GM23338 (cell line): ENCODE measurements at regions not wholly inside any gene's neighbourhood (a gene's known extent, or its start where the extent isn't known, plus 50 kb on each side); places are given as distances from the start of the nearest gene placed in this dataset.

Experiments used
- ATAC-seq: fragments of 200-7000 bp; cut with Tn5 transposase; 3 replicates; pipeline ENCODE4 v1.9.1; 2020
- DNase-seq: peaks from one replicate; pipeline ENCODE4 v3.0.0-alpha.2; 2015; ENCODE audit warnings: low spot score
- H2AFZ ChIP-seq: fragments of 200-600 bp; sonication (generic); 2 replicates; pipeline ENCODE4 v1.8.0; 2016; ENCODE audit warnings: antibody characterized with exemption, mild to moderate bottlenecking, moderate library complexity
- H3F3A ChIP-seq: fragments of 200-600 bp; sonication (generic); replicated peaks from 2 replicates; pipeline ENCODE4 v1.8.0; 2017; ENCODE audit warnings: antibody characterized with exemption, mixed run types, low read depth
- H3K27ac ChIP-seq: fragments of 200-600 bp; sonication (generic); 2 replicates; pipeline ENCODE4 v1.6.1; 2016; ENCODE audit warnings: low read depth
- H3K27me3 ChIP-seq: fragments of 200-600 bp; sonication (generic); 2 replicates; pipeline ENCODE4 v1.8.0; 2016; ENCODE audit warnings: mild to moderate bottlenecking, mixed run types, moderate library complexity; ENCODE audit not compliant: insufficient read depth
- H3K36me3 ChIP-seq: fragments of 200-600 bp; sonication (generic); 2 replicates; pipeline ENCODE4 v1.8.0; 2016; ENCODE audit warnings: mild to moderate bottlenecking; ENCODE audit not compliant: insufficient read depth
- H3K4me1 ChIP-seq: fragments of 200-600 bp; sonication (generic); 2 replicates; pipeline ENCODE4 v1.8.0; 2016; ENCODE audit warnings: mild to moderate bottlenecking, moderate library complexity; ENCODE audit not compliant: insufficient read depth
- H3K4me2 ChIP-seq: fragments of 200-600 bp; sonication (generic); 2 replicates; pipeline ENCODE4 v1.7.1; 2017; ENCODE audit warnings: mixed run types
- H3K4me3 ChIP-seq: fragments of 200-600 bp; sonication (generic); 2 replicates; pipeline ENCODE4 v1.6.1; 2016; ENCODE audit warnings: mixed run types
- H3K79me2 ChIP-seq: fragments of 200-600 bp; sonication (generic); replicated peaks from 2 replicates; pipeline ENCODE4 v1.8.0; 2017; ENCODE audit warnings: mild to moderate bottlenecking; ENCODE audit not compliant: insufficient read depth
- H3K9me2 ChIP-seq: fragments of 200-600 bp; sonication (generic); 2 replicates; pipeline ENCODE4 v1.8.0; 2017; ENCODE audit not compliant: insufficient read depth
- H4K20me1 ChIP-seq: fragments of 200-600 bp; sonication (generic); replicated peaks from 2 replicates; pipeline ENCODE4 v1.8.0; 2017; ENCODE audit warnings: mild to moderate bottlenecking; ENCODE audit not compliant: insufficient read depth
- H3K27ac Mint-ChIP-seq: 2 replicates; pipeline ENCODE4 v1.8.0; 2020; ENCODE audit warnings: inconsistent platforms, mild to moderate bottlenecking, moderate library complexity, mixed read lengths
- H3K27me3 Mint-ChIP-seq: 3 replicates; pipeline ENCODE4 v1.8.0; 2022; ENCODE audit warnings: low read depth, mild to moderate bottlenecking, moderate library complexity, mixed read lengths, inconsistent platforms; ENCODE audit not compliant: insufficient read depth, poor library complexity
- H3K36me3 Mint-ChIP-seq: 3 replicates; pipeline ENCODE4 v1.8.0; 2021; ENCODE audit warnings: low read depth, mild to moderate bottlenecking, inconsistent platforms, moderate library complexity, mixed read lengths
- H3K4me1 Mint-ChIP-seq: 3 replicates; pipeline ENCODE4 v1.8.0; 2020; ENCODE audit warnings: mild to moderate bottlenecking, inconsistent platforms, mixed read lengths
- H3K4me3 Mint-ChIP-seq: 3 replicates; pipeline ENCODE4 v1.8.0; 2021; ENCODE audit warnings: moderate library complexity, mild to moderate bottlenecking, inconsistent platforms, mixed read lengths
- H3K9me3 Mint-ChIP-seq: 3 replicates; pipeline ENCODE4 v1.8.0; 2020; ENCODE audit warnings: moderate library complexity, mild to moderate bottlenecking, inconsistent platforms, mixed read lengths
- CREB1 ChIP-seq: fragments of 250-450 bp; sonication (Bioruptor Pico); IDR thresholded peaks from 2 replicates; pipeline ENCODE4 v1.5.0; 2020; ENCODE audit warnings: low read depth, mild to moderate bottlenecking, moderate library complexity
- CTCF ChIP-seq, 2 experiments: fragments of 200-600 bp in 1 of 2; sonication (generic) in 1 of 2; conservative IDR thresholded peaks; 2 replicates each; pipeline versions ENCODE4 v1.5.1 to v1.6.1; 2016 to 2017; ENCODE audit warnings: antibody characterized with exemption in 2 of 2, low read depth in 2 of 2, mild to moderate bottlenecking in 2 of 2, moderate library complexity in 1 of 2
- ETS1 ChIP-seq: IDR thresholded peaks from 2 replicates; pipeline ENCODE4 v1.6.1; 2016; ENCODE audit warnings: antibody characterized with exemption
- EZH2 ChIP-seq: fragments of 200-600 bp; sonication (generic); IDR thresholded peaks from one replicate; pipeline ENCODE4 v1.8.0; 2017; ENCODE audit warnings: antibody characterized with exemption, mild to moderate bottlenecking, low read depth; ENCODE audit not compliant: unreplicated experiment
- EZH2phosphoT487 ChIP-seq: fragments of 200-600 bp; sonication (generic); IDR thresholded peaks from one replicate; pipeline ENCODE4 v1.8.1; 2018; ENCODE audit warnings: antibody characterized with exemption; ENCODE audit not compliant: unreplicated experiment
- JUNB ChIP-seq: IDR thresholded peaks from one replicate; pipeline ENCODE4 v1.6.1; 2016; ENCODE audit warnings: antibody characterized with exemption; ENCODE audit not compliant: unreplicated experiment
- NANOG ChIP-seq: IDR thresholded peaks from 2 replicates; pipeline ENCODE4 v1.6.1; 2016; ENCODE audit warnings: antibody characterized with exemption, borderline replicate concordance
- POLR2AphosphoS5 ChIP-seq: IDR thresholded peaks from 2 replicates; pipeline ENCODE4 v1.6.1; 2016; ENCODE audit warnings: antibody characterized with exemption, low read depth
- REST ChIP-seq: IDR thresholded peaks from one replicate; pipeline ENCODE4 v1.6.1; 2018; ENCODE audit warnings: antibody characterized with exemption; ENCODE audit not compliant: unreplicated experiment
- STAT1 ChIP-seq: IDR thresholded peaks from one replicate; pipeline ENCODE4 v1.6.1; 2016; ENCODE audit warnings: antibody characterized with exemption; ENCODE audit not compliant: unreplicated experiment
- ZNF114 ChIP-seq: fragments of 250-450 bp; sonication (Bioruptor Pico); IDR thresholded peaks from 2 replicates; pipeline ENCODE4 v1.5.0; 2020; ENCODE audit warnings: mild to moderate bottlenecking, moderate library complexity
- ZNF331 ChIP-seq: fragments of 250-450 bp; sonication (Bioruptor Pico); IDR thresholded peaks from 2 replicates; pipeline ENCODE4 v1.5.0; 2020; ENCODE audit warnings: low read depth, mild to moderate bottlenecking, moderate library complexity
- TF ChIP-seq, protein P1 (sequence below): fragments of 250-450 bp; sonication (Bioruptor Pico); IDR thresholded peaks from 2 replicates; pipeline ENCODE4 v1.5.0; 2020; ENCODE audit warnings: mild to moderate bottlenecking, moderate library complexity

DNA sequence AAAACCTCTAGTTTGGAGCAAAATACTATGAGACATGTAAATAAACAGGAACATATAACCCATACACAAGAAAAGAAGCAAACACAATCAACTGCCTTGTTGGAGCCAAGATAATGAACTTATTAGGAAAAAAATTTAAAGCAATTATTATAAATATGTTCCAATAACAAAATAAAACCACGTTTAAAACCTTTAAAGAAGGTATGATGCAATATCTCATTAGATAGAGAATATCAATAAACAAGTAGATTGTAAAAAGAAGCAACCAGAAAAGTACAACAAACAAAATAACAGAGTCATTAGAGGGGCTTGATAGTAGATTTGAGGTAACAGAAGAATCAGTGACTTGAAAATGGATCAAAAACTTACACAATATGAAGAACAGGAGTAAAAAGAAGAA is 327.0 kb upstream of the PCDH9 start:
- Mint-ChIP-seq H3K27ac (no peak overlapping the region), H3K36me3 (peaks cover 12% of the 10 kb centered on the region; the same call in 2 of the 3 replicates), H3K4me1 (no peaks in the 10 kb centered on the region), H3K27me3 (no peaks in the 10 kb centered on the region), H3K9me3 (peaks cover 15% of the 10 kb centered on the region), H3K4me3 (no peak overlapping the region)
- Histone ChIP-seq H3K4me1 (no peaks in the 10 kb centered on the region), H3K4me2 (no peak overlapping the region), H3K4me3 (no peak overlapping the region), H3K27me3 (no peaks in the 10 kb centered on the region), H3K9me2 (no peaks in the 10 kb centered on the region), H3F3A (no peaks in the 10 kb centered on the region), H3K36me3 (no peaks in the 10 kb centered on the region), H2AFZ (no peak overlapping the region), H4K20me1 (no peaks in the 10 kb centered on the region), H3K27ac (no peak overlapping the region), H3K79me2 (no peaks in the 10 kb centered on the region)
- DNase-seq = no peak
- TF ChIP-seq NANOG (no peak), CTCF (conservative IDR thresholded peaks at IDR 0.05; ENCODE audit: low read depth in 2 of 2) (no peak), REST (no peak), POLR2AphosphoS5 (no peak), STAT1 (no peak), EZH2phosphoT487 (no peak), ZNF114 (CRISPR knock-in tag) (no peak), EZH2 (no peak), CREB1 (CRISPR knock-in tag) (no peak), ZNF331 (CRISPR knock-in tag) (no peak), JUNB (no peak), ETS1 (no peak)
- TF ChIP-seq, protein P1, sequence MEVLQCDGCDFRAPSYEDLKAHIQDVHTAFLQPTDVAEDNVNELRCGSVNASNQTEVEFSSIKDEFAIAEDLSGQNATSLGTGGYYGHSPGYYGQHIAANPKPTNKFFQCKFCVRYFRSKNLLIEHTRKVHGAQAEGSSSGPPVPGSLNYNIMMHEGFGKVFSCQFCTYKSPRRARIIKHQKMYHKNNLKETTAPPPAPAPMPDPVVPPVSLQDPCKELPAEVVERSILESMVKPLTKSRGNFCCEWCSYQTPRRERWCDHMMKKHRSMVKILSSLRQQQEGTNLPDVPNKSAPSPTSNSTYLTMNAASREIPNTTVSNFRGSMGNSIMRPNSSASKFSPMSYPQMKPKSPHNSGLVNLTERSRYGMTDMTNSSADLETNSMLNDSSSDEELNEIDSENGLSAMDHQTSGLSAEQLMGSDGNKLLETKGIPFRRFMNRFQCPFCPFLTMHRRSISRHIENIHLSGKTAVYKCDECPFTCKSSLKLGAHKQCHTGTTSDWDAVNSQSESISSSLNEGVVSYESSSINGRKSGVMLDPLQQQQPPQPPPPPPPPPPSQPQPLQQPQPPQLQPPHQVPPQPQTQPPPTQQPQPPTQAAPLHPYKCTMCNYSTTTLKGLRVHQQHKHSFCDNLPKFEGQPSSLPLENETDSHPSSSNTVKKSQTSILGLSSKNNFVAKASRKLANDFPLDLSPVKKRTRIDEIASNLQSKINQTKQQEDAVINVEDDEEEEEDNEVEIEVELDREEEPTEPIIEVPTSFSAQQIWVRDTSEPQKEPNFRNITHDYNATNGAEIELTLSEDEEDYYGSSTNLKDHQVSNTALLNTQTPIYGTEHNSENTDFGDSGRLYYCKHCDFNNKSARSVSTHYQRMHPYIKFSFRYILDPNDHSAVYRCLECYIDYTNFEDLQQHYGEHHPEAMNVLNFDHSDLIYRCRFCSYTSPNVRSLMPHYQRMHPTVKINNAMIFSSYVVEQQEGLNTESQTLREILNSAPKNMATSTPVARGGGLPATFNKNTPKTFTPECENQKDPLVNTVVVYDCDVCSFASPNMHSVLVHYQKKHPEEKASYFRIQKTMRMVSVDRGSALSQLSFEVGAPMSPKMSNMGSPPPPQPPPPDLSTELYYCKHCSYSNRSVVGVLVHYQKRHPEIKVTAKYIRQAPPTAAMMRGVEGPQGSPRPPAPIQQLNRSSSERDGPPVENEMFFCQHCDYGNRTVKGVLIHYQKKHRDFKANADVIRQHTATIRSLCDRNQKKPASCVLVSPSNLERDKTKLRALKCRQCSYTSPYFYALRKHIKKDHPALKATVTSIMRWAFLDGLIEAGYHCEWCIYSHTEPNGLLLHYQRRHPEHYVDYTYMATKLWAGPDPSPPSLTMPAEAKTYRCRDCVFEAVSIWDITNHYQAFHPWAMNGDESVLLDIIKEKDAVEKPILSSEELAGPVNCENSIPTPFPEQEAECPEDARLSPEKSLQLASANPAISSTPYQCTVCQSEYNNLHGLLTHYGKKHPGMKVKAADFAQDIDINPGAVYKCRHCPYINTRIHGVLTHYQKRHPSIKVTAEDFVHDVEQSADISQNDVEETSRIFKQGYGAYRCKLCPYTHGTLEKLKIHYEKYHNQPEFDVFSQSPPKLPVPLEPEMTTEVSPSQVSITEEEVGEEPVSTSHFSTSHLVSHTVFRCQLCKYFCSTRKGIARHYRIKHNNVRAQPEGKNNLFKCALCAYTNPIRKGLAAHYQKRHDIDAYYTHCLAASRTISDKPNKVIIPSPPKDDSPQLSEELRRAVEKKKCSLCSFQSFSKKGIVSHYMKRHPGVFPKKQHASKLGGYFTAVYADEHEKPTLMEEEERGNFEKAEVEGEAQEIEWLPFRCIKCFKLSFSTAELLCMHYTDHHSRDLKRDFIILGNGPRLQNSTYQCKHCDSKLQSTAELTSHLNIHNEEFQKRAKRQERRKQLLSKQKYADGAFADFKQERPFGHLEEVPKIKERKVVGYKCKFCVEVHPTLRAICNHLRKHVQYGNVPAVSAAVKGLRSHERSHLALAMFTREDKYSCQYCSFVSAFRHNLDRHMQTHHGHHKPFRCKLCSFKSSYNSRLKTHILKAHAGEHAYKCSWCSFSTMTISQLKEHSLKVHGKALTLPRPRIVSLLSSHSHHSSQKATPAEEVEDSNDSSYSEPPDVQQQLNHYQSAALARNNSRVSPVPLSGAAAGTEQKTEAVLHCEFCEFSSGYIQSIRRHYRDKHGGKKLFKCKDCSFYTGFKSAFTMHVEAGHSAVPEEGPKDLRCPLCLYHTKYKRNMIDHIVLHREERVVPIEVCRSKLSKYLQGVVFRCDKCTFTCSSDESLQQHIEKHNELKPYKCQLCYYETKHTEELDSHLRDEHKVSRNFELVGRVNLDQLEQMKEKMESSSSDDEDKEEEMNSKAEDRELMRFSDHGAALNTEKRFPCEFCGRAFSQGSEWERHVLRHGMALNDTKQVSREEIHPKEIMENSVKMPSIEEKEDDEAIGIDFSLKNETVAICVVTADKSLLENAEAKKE (CRISPR knock-in tag) = no peak
- no peak for ATAC-seq
